GM12874 (cell line): ENCODE measurements at regions not wholly inside any gene's neighbourhood (a gene's known extent, or its start where the extent isn't known, plus 50 kb on each side); places are given as distances from the start of the nearest gene placed in this dataset.

ENCODE experiments used
- TF ChIP-seq, protein P1 (sequence below): IDR thresholded peaks from 2 replicates; pipeline ENCODE4 v1.5.1; 2011; ENCODE audit warnings: low read depth, mild to moderate bottlenecking, control low read depth, low read length, moderate library complexity; ENCODE audit not compliant: insufficient read depth

GRCh38 chr14:44412858-44413569, 94.1 kb downstream of the FSCB start:
- TF ChIP-seq, protein P1, sequence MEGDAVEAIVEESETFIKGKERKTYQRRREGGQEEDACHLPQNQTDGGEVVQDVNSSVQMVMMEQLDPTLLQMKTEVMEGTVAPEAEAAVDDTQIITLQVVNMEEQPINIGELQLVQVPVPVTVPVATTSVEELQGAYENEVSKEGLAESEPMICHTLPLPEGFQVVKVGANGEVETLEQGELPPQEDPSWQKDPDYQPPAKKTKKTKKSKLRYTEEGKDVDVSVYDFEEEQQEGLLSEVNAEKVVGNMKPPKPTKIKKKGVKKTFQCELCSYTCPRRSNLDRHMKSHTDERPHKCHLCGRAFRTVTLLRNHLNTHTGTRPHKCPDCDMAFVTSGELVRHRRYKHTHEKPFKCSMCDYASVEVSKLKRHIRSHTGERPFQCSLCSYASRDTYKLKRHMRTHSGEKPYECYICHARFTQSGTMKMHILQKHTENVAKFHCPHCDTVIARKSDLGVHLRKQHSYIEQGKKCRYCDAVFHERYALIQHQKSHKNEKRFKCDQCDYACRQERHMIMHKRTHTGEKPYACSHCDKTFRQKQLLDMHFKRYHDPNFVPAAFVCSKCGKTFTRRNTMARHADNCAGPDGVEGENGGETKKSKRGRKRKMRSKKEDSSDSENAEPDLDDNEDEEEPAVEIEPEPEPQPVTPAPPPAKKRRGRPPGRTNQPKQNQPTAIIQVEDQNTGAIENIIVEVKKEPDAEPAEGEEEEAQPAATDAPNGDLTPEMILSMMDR = no peak

DNA sequence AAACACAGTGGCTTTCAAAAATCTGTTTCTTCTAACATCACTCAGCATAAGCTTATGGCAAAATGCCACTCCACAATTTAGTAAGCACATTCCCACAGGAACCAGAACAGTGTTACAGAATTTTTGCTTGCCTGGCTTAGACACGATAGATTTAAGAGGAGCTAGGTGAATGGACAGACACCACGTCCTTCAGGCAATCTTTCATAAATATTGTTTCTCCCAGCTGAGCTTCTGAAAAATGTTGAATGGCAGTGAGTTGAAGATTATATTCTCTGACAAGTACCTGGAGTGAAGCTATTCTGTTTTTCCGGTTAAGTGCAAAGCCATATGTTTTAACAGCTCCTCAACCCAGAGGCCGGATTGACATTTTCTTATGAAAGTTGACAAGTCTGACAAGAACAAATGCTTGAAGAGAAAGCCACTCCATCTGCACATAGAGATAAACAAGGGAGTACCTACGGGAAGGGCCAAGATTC, 102.0 kb downstream of the FSCB start:
- TF ChIP-seq, protein P1 = no peak

GRCh38 chr14:44404599-44404998, 102.5 kb downstream of the FSCB start:
- TF ChIP-seq, protein P1 = no peak

DNA sequence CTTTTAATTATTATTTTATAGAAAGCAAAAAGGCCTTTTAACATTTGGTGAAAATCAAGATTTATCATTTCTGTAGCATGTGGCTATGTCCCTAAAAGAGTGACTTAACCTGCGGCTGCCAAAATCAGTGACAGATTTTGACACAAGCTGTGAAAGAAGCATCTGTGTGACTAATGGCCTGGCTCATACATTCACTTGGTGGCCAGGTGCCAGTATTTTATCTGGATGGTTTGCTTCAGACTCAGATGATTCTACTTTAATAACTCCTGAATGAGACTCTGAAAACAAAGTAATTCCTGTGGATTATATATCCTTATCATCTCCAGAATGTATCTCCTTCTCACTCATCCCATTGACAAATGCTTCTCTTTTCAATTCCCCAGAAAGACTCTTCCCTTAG, 103.0 kb downstream of the FSCB start:
- TF ChIP-seq, protein P1 = no peak

- TF ChIP-seq, protein P1 = no peak
Measured at GRCh38 chr14:44403193-44403592, 103.9 kb downstream of the FSCB start.

DNA sequence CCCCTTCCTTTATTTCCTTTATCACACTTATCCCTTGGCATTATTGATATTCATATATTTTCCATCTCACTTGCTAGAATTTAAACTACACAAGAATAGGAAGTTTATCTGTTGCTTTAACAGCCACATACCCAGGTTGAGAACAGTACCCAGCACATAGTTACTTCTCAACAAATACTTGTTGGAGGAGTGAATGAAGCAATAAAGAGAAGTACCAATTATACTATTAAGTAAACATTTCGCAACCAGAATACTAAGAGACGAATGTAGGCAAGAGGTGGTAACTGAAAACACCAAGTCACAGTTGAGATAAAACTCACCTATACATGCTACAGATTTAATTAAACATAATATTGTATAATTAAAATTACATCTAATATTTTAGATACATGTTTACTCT, 110.9 kb downstream of the FSCB start:
- TF ChIP-seq, protein P1 = no peak

GRCh38 chr14:44392984-44393383, 114.1 kb downstream of the FSCB start:
- TF ChIP-seq, protein P1 = no peak
